Activated CD4-positive, alpha-beta T cell treated with anti-CD3 and anti-CD28 coated beads, Interleukin-2, amount 50 U/mL, for 24 hours (primary cell): ENCODE measurements at regions not wholly inside any gene's neighbourhood (a gene's known extent, or its start where the extent isn't known, plus 50 kb on each side); places are given as distances from the start of the nearest gene placed in this dataset.

Experiments
- DNase-seq, 2 donors: peaks; one replicate each; pipeline ENCODE4 v3.0.0-alpha.2; 2020; ENCODE audit warnings: low read depth in 1 of 2, low spot score in 1 of 2

DNA sequence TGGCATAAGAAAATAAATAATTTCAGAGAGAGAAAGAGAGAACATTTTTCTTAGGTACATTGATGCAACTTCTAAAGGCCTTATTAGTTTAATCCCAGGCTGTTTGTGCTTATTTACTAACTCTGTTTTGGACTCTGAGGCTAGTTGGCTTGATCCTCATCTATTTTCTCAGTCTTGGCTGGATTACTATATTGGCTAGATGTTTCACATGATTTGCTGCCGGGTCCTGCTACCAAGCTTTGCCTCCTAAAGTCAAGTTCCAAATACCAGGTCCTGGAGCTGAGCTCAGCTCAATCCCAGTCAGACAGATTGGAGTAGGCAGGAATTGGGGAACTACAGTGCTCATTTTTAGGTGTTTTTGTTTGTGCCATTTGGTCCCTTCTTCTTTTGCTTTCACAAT is 340.8 kb downstream of the BCAT1 start:
- no peak for DNase-seq

DNA sequence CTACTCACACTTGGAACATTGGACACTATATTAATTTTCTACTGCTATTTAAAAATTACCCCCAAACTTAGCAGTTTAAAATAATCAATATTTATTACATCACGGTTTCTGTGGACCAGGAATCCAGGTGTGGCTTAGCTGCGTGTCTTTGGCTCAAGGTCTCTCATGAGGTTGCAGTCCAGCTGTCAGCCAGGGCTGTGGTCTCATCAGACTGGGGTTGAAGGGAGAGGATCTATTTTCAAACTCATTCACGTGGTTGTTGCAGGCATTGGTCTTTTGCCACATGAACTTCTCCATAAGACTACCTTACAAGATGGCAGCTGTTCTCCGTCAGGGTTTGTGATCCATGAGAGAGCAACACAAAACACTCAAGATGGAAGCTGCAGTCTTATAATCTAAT is 343.0 kb downstream of the BCAT1 start:
- no peak for DNase-seq

DNA sequence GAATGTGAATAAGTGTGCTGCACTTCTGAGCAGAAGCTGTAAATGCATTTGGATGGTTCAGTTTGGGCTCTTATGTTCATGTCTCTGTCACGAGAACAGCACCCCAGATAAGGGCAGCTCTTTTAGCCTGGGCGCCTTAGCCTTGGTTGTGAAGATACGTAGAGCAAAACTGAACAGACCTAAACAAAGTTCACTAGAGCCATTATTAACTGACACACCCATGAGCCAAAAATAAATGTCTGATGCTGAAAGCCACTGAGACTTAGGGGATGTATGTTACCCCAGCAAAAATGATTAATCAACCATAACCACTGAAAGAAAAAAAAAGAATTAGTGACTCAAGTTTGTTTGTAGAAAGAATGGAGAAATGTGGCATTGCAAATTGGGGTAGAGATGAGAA is 343.4 kb downstream of the BCAT1 start:
- no peak for DNase-seq

GRCh38 chr12:24603371-24603770 is 345.5 kb downstream of the BCAT1 start:
- DNase-seq, result no peak

DNA sequence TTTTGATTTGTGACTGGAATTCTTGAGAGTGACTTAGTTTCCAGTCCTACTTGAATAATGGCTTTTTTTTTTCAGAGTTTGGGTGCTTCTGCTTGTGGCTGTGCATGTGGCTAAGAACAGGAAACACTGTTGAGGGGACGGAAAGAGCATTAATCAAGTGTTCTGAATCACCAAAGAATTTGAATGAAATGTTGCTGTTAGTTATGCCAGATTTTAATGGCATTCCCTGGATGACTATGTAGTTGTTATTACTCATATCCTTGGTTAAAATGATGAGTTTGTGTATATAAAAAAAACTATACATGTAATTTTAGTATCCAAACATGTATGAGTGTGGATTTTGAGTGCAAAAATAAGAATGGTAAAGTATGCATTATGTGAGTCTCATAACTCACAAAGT is 347.9 kb downstream of the BCAT1 start:
- no peak for DNase-seq

GRCh38 chr12:24600551-24600950 is 348.4 kb downstream of the BCAT1 start:
- DNase-seq, result no peak

DNA sequence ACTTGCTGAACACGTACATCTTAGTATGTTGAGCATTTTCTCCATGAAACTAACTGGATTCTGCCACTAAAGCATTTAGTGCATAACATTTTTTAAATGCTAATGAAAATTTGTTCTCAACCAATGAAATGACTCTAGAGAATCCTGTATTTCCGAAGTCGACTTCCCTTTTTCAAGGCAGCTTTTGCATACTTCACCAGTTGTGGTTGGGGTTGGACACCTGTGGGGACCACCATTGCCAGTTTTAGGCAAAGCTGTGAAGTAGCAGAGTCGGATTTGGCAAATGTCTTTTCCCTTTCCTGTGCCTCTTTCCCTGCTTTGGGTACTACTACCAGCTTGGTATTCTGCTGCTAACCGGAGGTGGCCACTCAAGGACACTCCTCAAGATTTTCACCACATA is 349.2 kb downstream of the BCAT1 start:
- DNase-seq, result no peak

- no peak for DNase-seq
Observed at GRCh38 chr12:24597580-24597979, 351.3 kb downstream of the BCAT1 start.

GRCh38 chr12:24596768-24597388 is 352.0 kb downstream of the BCAT1 start:
- no peak for DNase-seq

- DNase-seq, result no peak
Observed at GRCh38 chr12:24595652-24596235, 353.2 kb downstream of the BCAT1 start.

DNA sequence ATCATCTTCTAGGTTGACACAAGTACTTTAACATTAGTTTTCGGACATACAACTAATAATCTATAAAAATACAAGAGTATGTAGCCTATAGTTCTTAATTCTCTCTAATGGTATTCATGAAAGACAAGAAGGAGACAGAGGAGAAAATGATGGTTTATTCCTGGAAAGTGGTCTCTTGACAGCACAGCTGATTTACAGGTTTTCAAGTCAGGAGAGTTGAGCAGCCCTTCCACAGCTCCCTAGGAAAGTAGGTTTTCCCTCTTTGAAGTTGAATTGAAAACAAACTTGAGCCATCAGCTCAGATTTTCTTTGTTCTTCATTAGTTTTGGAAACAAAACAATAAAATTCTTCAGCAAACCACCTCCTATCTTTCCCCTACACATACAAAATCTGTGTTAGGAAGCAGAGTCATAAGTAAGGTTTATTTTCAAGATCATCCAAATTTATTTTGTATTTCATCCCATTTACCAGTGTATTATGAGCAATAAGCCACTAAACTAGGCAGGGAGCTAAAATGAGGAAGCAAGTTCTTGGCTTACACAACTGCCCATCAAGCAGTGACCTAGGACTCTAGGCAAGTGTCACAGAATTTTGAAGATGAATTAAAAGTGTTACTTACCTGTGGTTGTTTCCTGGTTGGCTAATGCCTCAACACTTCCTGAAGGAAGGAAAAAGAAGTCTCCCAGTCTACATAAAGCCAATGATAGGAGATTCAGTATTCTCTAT is 357.0 kb downstream of the BCAT1 start:
- no peak for DNase-seq

- no peak for DNase-seq
Observed at GRCh38 chr12:24591079-24591626, 357.7 kb downstream of the BCAT1 start.

GRCh38 chr12:24586293-24586692 is 362.6 kb downstream of the BCAT1 start:
- no peak for DNase-seq

GRCh38 chr12:24584032-24584675 is 364.7 kb downstream of the BCAT1 start:
- DNase-seq, result no peak

DNA sequence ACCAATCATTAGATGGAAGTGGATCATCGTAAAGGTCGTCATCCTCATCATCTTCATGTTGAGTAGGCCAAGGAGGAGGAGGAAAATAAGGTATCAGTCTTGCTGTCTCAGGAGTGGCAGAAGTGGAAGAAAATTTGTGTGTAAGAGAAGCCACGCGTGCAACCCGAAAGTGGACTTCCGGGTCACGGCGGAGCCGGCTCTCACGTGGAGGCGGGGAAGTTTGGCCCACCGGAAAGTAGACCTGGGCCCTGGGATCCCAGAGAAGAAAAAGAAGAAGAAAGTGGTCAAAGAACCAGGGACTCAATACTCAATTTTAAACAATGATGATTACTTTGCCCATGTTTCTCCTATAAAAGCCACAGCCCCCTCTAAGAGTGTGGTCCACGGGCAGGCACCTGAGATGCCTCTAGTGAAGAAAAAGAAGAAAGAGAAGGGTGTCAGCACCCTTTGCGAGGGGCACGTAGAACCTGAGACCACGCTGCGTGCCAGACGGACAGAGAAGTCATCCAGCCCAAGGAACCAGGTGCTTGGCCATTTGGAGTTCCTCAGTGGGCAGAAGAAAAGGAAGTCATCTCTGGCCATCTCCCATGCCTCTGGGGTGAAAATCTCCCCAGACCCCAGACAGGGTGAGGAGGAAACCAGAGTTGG is 365.8 kb downstream of the BCAT1 start:
- no peak for DNase-seq

DNA sequence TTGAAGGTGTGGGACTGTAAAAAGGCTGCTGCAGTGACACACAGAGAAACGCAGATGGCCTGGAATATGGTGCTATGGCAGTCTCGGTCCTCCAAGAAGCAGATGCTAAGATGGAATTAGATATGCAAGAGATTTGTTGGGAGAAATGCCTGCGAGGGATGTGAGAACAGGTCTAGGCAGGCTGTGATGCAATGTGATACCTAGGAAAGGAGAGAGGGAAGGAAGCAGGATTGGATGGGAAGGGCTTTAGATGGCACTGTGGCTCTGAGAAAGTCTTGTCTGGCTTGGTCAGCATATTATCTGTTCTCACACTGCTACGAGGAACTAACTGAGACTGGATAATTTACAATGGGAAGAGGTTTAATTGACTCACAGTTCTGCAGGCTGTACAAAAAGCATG is 374.4 kb downstream of the BCAT1 start:
- DNase-seq, result no peak

- no peak for DNase-seq
Observed at GRCh38 chr12:24573621-24574020, 375.3 kb downstream of the BCAT1 start.

DNA sequence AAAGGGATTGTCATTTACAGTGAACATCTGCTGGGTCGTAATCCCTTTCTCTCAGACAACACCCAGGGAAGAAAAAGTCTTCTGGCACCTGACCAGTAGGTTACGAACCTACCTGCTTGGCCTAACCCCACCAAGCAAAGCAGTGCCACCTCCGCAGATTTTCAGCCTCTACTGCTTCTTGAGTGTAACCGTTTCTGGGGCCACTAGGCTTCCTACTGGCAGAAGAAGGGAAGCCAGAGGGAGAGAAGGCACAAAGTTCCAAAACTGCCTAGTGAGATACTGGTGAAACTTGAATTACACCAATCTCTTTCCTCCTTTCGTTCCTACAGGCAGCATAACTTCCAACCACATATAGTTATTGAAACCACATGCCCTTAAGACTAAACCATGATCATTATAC is 383.6 kb downstream of the BCAT1 start:
- no peak for DNase-seq

- DNase-seq, result no peak
Observed at GRCh38 chr12:24562771-24563431, 386.0 kb downstream of the BCAT1 start.

DNA sequence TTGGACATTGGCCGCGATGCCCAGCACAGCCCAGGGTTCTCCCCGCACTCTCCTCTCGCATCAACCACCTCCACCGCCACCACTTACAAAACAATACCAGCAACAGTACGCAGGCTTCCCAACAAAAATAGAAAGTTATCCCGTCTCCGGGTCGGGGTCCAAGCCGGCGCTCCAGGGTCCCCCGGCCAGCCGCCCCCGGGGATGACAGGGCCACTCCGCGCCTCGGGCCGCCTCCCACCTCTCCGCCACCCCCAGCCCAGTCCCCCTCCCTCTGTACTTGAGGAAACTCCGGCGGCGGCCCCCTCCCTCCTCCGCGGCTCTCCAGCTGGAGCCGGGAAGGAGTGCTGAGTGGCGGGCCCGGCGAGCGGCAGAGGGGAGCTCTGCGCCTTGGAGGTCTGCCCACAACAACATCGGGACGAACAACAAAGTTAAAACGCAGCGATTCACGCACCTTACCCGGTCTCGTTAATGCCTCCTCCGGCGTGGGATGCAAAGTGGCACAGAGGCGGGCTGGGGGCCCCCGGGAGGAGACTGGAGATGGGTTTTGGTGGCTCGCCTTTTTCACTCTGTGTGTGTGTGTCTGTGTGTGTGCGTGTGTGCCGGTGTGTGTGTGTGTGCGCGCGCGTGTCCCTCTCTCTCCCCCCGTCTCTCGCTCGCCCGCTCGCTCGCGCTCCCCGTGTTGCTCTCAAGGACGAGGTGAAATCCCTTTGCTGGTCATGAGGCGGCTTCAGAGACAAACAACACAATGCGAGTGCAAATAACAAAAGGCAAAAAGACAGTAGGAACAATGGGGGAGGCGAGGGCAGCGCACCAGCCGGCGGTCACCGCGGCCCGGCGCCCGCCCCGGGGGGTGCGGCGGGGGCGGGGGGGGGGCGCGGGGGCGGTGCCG is 386.8 kb downstream of the BCAT1 start:
- DNase-seq, result no peak
